ENCODE measurements at regions not wholly inside any gene's neighbourhood (a gene's known extent, or its start where the extent isn't known, plus 50 kb on each side); places are given as distances from the start of the nearest gene placed in this dataset.

- CTCF ChIA-PET: no interaction called here
These were observed 631.4 kb downstream of the ACTR3B start for GRCh38 chr7:153390955-153391354.

GRCh38 chr7:153392726-153393125 lies 633.2 kb downstream of the ACTR3B start:
- Histone ChIP-seq H3K27ac (ENCODE audit: low read length) (no peak overlapping the region), H3K9me3 (ENCODE audit: control insufficient read depth, insufficient read depth, low read depth, low read length) (peaks cover 11% of the 10 kb centered on the region; the same call in 1 of the 2 replicates), H3K4me1 (ENCODE audit: control insufficient read depth, insufficient read depth, low read length) (no peaks in the 10 kb centered on the region), H3K36me3 (ENCODE audit: control insufficient read depth, insufficient read depth, low read length) (no peaks in the 10 kb centered on the region), H3K4me3 (ENCODE audit: low read depth in 2 of 2, low read length in 2 of 2) (no peak overlapping the region), H3K27me3 (ENCODE audit: control insufficient read depth, insufficient read depth, low read length) (no peaks in the 10 kb centered on the region)
- intact Hi-C loops (cut with micrococcal nuclease; ENCODE audit: unreplicated experiment): no loop called here
- CTCF ChIA-PET: no interaction called here
- DNase-seq (ENCODE audit: low read depth, low spot score): no peak
- in situ Hi-C loops (cut with HindIII; ENCODE audit: low pct_unique_long_range_greater_than_20kb, low sequenced_read_pairs): no loop called here
- BruUV-seq (replicated peaks): no TSS peak
- POLR2A ChIA-PET: no interaction called here
- no peak for ATAC-seq
- no peak for TF ChIP-seq REST (IDR thresholded peaks at IDR 0.05; ENCODE audit: insufficient read depth in 1 of 2, low read depth in 2 of 2, low read length in 1 of 2)
- TF ChIP-seq CTCF (IDR thresholded peaks at IDR 0.05): no peak
- TF ChIP-seq POLR2AphosphoS5 (IDR thresholded peaks at IDR 0.05; ENCODE audit: low read depth, low read length): no peak
- no peak for TF ChIP-seq TCF7L2 (IDR thresholded peaks at IDR 0.05; ENCODE audit: low read depth, low read length)
- no peak for TF ChIP-seq SIN3A (IDR thresholded peaks at IDR 0.05; ENCODE audit: borderline replicate concordance, insufficient read depth, low read depth, low read length)

More at GRCh38 chr7:153390955-153391354, 631.4 kb downstream of the ACTR3B start:
- DNase-seq (ENCODE audit: low read depth, low spot score) (no peak), ATAC-seq (no peak)
- in situ Hi-C loops (cut with HindIII; ENCODE audit: low pct_unique_long_range_greater_than_20kb, low sequenced_read_pairs) (no loop called here), intact Hi-C loops (cut with micrococcal nuclease; ENCODE audit: unreplicated experiment) (no loop called here)
- BruUV-seq (replicated peaks): no TSS peak
- POLR2A ChIA-PET: no interaction called here
- Histone ChIP-seq H3K4me1 (ENCODE audit: control insufficient read depth, insufficient read depth, low read length) (no peaks in the 10 kb centered on the region), H3K27me3 (ENCODE audit: control insufficient read depth, insufficient read depth, low read length) (no peaks in the 10 kb centered on the region), H3K4me3 (ENCODE audit: low read depth in 2 of 2, low read length in 2 of 2) (no peak overlapping the region), H3K9me3 (ENCODE audit: control insufficient read depth, insufficient read depth, low read depth, low read length) (peaks cover 11% of the 10 kb centered on the region; the same call in 1 of the 2 replicates), H3K36me3 (ENCODE audit: control insufficient read depth, insufficient read depth, low read length) (no peaks in the 10 kb centered on the region), H3K27ac (ENCODE audit: low read length) (no peak overlapping the region)
- TF ChIP-seq POLR2AphosphoS5 (IDR thresholded peaks at IDR 0.05; ENCODE audit: low read depth, low read length) (no peak), TCF7L2 (IDR thresholded peaks at IDR 0.05; ENCODE audit: low read depth, low read length) (no peak), REST (IDR thresholded peaks at IDR 0.05; ENCODE audit: insufficient read depth in 1 of 2, low read depth in 2 of 2, low read length in 1 of 2) (no peak), CTCF (IDR thresholded peaks at IDR 0.05) (no peak), SIN3A (IDR thresholded peaks at IDR 0.05; ENCODE audit: borderline replicate concordance, insufficient read depth, low read depth, low read length) (no peak)
